ENCODE measurements at regions not wholly inside any gene's neighbourhood (a gene's known extent, or its start where the extent isn't known, plus 50 kb on each side); places are given as distances from the start of the nearest gene placed in this dataset.

DNA sequence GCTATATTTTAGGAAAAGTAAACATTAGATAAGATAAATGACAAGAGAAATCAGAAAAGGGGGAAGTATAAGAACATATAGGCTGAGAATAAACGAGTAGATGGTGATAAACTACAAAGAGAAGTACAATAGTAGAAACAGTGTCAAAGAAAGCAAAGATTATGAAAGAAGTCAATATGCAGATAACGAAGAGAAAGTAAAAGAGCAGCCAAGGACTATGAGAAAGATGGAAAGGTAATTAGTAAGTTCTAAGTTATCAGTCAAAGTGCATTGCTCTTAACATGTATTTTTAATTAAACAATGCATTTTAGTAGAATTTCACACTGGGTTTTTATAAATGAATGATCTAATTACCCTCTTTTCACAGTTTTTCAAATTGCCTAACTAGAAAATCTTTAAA, 1801.3 kb upstream of the PCDH10 start:
- no peak for TF ChIP-seq POLR2A (IDR thresholded peaks at IDR 0.05)
- TF ChIP-seq, protein P1, sequence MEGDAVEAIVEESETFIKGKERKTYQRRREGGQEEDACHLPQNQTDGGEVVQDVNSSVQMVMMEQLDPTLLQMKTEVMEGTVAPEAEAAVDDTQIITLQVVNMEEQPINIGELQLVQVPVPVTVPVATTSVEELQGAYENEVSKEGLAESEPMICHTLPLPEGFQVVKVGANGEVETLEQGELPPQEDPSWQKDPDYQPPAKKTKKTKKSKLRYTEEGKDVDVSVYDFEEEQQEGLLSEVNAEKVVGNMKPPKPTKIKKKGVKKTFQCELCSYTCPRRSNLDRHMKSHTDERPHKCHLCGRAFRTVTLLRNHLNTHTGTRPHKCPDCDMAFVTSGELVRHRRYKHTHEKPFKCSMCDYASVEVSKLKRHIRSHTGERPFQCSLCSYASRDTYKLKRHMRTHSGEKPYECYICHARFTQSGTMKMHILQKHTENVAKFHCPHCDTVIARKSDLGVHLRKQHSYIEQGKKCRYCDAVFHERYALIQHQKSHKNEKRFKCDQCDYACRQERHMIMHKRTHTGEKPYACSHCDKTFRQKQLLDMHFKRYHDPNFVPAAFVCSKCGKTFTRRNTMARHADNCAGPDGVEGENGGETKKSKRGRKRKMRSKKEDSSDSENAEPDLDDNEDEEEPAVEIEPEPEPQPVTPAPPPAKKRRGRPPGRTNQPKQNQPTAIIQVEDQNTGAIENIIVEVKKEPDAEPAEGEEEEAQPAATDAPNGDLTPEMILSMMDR (IDR thresholded peaks at IDR 0.05), result no peak

All from vagina (tissue), 2 donors.